ENCODE measurements at regions not wholly inside any gene's neighbourhood (a gene's known extent, or its start where the extent isn't known, plus 50 kb on each side); places are given as distances from the start of the nearest gene placed in this dataset.

GRCh38 chr2:220764171-220764570, 807.9 kb downstream of the EPHA4 start:
- TF ChIP-seq, protein P1, sequence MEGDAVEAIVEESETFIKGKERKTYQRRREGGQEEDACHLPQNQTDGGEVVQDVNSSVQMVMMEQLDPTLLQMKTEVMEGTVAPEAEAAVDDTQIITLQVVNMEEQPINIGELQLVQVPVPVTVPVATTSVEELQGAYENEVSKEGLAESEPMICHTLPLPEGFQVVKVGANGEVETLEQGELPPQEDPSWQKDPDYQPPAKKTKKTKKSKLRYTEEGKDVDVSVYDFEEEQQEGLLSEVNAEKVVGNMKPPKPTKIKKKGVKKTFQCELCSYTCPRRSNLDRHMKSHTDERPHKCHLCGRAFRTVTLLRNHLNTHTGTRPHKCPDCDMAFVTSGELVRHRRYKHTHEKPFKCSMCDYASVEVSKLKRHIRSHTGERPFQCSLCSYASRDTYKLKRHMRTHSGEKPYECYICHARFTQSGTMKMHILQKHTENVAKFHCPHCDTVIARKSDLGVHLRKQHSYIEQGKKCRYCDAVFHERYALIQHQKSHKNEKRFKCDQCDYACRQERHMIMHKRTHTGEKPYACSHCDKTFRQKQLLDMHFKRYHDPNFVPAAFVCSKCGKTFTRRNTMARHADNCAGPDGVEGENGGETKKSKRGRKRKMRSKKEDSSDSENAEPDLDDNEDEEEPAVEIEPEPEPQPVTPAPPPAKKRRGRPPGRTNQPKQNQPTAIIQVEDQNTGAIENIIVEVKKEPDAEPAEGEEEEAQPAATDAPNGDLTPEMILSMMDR (IDR thresholded peaks at IDR 0.05): no peak
- no peak for TF ChIP-seq POLR2A (IDR thresholded peaks at IDR 0.05)
